GM12874 (cell line): ENCODE measurements at regions not wholly inside any gene's neighbourhood (a gene's known extent, or its start where the extent isn't known, plus 50 kb on each side); places are given as distances from the start of the nearest gene placed in this dataset.

Experiments
- CTCF ChIP-seq: IDR thresholded peaks from 2 replicates; pipeline ENCODE4 v1.5.1; 2011; ENCODE audit warnings: low read depth, mild to moderate bottlenecking, control low read depth, low read length, moderate library complexity; ENCODE audit not compliant: insufficient read depth

GRCh38 chr3:99366663-99367429 lies 271.5 kb upstream of the COL8A1 start:
- no peak for TF ChIP-seq CTCF

- TF ChIP-seq CTCF = no peak
These were observed 272.4 kb upstream of the COL8A1 start for GRCh38 chr3:99365979-99366378.

- TF ChIP-seq CTCF = no peak
These were observed 273.0 kb upstream of the COL8A1 start for GRCh38 chr3:99365396-99365795.

DNA sequence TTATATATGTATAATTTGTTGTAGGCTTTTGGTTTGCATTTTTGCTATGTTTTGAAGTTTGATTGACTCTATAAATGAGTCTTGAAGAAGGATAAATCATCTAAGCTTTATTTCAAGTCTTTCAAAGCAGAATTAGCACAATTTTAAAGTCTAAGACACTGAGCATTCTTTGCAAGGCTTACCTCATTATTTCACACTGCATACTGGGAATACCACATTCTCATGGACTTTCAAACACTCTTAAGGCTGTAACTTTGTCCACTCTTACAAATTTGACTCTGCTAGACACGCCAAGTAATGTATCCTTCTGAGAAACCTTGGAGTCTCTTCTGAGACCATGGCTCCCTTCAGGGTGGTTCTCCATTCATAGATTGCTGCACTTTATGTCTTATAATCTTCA lies 281.3 kb upstream of the COL8A1 start:
- TF ChIP-seq CTCF = no peak

GRCh38 chr3:99356696-99357095 lies 281.7 kb upstream of the COL8A1 start:
- no peak for TF ChIP-seq CTCF

DNA sequence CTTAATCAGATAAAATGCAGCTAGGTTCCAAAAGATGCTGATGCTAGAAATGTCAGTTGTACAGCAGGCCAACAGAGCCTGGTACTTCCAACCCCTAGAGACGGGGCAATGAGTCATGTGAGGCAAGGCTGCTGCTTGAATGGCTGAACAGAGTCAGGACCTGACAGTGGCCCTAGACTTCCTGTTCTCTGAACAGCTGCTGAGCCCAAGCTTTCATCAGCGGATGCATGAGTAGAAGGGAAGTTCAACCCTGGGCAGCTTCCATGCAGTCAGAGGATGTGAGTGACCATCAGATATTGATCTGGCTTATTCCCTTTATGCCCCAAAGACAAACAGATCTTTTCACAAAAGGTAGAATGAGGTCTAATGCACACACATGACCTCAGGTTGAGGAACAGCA lies 282.9 kb upstream of the COL8A1 start:
- TF ChIP-seq CTCF = no peak

DNA sequence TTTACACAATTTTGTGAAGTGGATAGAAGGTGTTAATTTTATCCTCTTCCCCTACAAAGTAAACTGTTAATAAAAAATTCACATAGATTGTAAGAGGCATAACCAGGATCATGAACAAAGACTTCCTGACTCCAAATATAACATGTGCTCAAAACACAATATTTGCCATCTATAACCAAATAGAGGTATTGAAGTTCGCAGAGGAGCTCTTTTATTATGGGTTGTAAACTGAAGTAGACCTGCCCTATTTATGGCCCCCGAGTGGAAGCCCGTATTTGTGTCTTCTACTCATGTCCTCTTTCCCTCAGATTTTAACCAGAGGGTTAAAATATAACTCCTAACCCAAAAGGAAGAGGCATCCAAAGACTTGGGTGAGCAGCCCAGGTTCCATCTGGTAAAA lies 285.6 kb upstream of the COL8A1 start:
- no peak for TF ChIP-seq CTCF
